NB4 (cell line): ENCODE measurements at regions not wholly inside any gene's neighbourhood (a gene's known extent, or its start where the extent isn't known, plus 50 kb on each side); places are given as distances from the start of the nearest gene placed in this dataset.

Experiments used
- POLR2A ChIP-seq: IDR thresholded peaks from 2 replicates; pipeline ENCODE4 v1.6.1; 2011; ENCODE audit warnings: mild to moderate bottlenecking; ENCODE audit not compliant: insufficient read length; ENCODE audit errors: extremely low read depth
- TF ChIP-seq, protein P1 (sequence below): IDR thresholded peaks from 2 replicates; pipeline ENCODE4 v1.6.1; 2011; ENCODE audit warnings: low read depth, low read length

DNA sequence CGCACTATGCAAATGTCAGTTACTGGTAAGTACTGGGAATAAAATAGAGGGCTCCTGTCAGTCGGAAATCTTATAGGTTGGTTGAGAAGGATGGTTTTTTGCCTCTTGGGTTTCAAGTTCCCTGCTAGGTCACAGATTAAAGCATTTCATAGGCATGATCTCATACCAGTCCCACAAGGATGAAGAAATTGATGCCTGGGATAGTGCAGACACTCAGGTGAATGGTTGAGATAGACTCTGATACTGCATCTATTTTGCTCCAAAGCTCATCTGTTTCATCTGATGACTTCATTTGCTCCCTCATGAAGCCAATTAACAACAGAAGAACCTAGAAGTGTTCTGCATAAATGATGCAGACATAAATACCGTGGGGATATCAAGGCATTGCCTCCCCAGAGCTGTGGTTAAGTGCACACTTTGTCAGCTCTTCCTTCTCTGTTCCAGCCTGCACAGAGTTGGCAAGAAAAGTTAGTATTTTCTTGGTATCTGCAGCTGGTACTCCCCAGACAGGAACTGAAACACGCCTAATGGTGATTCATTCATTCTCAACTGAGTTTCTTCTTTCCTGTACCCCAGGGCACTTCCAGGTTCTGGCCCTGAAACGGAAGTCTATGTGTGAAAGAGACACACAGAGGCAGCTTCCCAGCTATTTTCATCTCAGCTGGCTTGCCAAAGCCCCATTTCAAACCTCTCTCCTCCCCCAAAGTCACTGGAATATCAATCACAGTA lies 418.3 kb upstream of the SALL1 start:
- no peak for TF ChIP-seq POLR2A
- TF ChIP-seq, protein P1, sequence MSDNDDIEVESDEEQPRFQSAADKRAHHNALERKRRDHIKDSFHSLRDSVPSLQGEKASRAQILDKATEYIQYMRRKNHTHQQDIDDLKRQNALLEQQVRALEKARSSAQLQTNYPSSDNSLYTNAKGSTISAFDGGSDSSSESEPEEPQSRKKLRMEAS, result no peak
